NCI-H187 (cell line): ENCODE measurements at regions not wholly inside any gene's neighbourhood (a gene's known extent, or its start where the extent isn't known, plus 50 kb on each side); places are given as distances from the start of the nearest gene placed in this dataset.

Experiments
- DNase-seq, 2 experiments: peaks; one replicate each; lab custom pipeline; 2025; lab: John Stamatoyannopoulos, UW

DNA sequence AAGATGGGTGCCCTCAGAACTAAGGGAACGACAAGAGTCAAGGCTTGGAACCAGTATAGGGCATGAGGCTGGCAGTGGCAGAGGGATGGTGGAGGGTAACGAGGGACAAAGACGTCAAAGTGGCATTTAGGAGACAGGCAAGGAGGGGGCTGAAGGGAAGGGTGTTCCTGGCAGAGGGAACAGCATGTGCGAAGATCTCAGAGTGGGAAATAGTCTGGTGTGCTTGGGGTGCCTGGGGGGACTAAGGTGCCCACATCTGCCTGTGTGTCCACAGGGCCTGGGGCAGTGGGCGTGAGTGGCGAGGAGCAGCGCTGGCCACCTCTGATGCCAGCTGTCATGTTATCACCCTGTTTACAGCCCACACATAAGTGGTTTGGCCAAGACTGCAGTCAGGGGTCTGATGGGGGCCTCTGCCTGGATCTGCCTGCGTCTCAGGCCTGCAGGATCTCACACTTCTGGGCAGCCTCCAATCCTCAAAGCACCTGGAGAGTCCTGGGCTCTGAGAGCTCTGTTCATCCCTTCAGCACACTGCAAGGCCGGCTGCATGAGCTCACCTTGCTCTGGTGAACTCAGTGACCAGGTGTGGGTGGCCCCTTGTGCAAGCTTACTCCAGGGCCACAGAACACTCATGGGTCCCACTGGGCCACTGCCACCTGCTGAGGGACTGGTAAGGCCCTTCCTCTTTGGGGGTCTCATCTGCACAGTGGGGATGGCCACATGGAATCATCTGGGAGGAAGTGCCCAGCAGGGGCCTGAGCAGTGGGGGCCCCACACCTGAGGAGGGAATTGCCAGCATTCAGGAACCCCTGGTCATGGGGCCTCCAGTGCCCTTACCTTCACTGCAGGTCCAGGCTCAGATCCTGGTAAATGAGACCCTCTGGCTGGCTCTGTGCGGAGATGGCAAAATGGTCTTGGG, 89.7 kb upstream of the SHISAL1 start:
- no peak for DNase-seq

DNA sequence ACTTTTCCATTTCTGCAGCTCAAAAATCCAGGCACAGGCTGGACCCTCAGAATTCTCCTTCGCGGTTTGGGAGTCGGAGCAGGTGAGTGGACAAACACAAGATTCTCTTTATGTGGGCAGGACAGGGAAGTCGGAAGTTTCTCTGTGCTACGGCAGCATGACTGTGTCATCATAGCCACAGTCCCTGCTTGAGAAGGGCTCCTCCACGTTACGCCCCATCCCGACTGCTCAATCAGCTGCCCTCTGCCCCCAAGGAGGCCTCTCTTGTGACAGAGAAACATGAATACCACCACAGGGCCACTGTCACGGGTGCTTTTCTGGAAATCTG, 89.0 kb upstream of the SHISAL1 start:
- DNase-seq, result no peak

DNA sequence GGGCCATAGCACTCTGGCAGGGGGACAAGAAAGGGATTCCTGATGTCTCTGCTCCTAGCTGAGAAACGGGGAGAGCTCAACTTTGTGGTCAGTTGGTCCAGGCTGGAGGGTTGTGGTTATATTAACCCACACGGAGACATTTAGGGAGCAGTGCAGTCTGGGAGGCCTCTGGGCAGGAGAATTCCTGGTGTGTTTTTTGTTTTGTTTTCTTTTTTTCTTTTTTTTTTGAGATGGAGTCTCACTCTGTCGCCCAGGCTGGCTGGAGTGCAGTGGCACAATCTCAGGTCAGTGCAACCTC, 88.0 kb upstream of the SHISAL1 start:
- no peak for DNase-seq

DNA sequence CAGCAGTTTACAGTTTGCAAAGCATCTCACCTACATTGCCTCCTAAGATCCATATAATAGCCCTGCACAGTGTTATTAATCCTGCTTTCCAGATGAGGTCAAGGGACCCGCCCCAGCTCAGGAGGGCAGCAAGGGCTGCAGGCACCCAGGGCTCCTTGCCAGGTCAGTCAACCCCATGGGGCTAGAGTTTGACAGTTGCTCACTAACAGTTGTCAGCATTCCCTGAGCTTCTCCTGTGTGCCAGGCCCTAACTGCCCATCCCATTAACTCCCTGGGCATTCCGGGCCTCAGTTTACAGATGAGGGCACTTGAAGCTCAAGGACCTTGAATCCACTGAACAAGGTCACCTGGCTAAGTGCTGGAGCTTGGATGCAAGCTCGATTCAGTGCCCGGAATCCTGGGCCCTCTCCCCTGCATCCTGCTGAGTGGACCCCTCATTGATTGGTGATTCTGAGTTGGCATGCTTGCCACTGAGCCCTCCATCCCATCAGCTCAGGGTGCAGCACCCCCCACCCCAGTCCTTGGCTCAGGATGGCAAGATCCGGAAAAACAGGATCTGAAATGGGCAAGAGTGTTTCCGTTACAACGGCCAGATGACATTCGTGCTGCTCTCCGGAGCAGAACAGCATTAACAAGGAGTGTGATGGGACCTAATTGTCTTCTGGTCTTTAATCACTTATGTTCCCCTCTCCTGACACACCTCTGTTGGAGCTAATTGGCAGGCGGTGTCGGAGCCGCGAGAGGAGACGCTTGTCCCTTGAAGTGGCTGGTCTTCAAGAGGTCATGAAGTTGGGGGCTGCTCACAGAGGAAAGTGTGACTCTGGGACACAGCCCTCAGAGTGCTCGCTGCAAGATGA, 87.4 kb upstream of the SHISAL1 start:
- DNase-seq, result no peak

DNA sequence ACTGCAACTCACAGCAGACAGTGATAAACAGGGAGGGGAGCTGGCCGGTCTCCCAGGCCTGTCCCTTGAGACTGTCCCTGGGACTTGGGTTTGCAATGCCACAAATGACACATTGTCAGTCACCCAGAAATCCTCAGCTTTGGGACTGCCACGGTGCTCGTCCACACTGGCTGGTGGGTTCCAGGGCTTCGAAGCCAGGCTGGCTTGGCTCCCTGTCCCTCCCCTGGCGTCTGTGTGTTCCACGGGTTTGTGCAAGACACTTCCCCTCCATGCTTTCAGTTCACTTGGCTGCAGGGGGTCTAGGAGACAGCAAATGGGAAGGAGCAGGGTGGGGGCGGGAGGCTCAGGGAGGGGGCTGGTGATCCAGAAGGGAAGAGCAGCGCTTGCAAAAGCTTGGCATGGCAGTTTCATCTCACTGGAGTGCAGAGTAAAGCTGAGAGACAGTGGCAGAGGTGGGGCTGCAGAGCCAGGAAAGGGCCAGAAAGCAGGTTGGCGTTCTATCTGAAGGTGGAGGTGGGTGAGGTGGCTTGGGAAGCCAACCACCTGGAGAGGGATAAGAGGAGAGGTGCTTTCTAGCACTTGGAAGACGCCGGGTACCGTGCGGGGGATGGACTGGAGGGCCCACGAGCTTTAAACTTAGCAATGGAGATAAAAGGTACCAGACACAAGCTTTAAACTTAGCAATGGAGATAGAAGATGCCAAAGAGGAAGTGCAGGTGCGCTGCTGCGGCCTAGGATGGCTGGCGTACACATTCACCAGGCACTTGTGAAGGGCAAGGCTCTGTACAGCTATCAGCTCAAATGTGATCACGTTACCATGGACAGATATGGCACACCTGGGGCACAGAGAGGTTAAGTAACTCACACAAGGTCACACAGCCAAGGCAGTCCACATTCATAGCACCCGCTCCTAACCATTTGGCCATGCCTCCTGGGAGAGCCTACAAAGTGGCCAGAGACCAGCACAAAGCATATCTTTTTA, 86.4 kb upstream of the SHISAL1 start:
- DNase-seq, result no peak

DNA sequence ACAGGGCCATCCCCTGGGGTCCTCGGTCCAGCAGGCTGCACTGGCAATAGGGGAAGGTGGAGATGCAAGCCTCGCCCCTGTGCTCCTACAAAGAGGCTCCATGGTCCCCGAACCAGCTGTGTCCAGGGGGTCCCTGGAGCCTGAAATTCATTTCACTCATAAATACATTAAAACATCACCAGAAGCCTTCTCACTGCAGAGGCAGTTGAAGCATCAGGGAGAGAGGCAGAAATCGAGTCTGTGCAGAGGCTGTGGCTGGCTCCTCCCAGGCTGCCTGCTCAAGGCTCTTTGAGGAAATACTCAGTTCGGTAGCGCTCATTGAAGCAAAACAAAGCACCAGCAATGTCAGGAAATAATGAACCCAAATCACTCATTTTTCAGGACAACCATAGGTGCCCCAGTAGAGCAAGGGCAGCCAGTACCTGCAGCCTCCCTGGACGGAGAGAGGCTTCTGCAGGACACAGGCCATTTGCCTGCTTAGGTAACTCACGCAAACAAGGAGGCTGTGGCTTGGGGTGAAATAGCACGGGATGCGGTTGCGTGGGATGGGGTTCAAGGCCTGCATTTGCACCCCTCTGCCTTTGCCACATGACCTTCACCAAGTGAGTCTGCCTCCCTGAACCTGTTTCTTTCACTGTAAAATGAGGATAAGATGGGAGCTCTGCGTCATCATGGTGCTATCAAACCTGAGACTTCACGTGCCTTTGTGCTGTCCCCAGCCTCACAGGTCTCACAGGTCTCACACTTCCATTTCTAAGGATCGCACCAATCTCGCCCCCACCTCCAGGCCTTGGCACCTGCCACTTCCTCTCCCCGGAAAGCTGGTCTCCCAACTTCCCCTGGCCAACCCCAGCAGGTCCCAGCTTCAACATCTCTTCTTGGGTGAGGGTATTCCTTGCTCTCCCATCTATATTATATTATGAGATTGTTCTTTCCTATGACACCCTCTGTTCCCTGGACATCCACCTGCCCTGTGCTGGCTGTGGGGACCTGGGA, 84.3 kb upstream of the SHISAL1 start:
- no peak for DNase-seq

DNA sequence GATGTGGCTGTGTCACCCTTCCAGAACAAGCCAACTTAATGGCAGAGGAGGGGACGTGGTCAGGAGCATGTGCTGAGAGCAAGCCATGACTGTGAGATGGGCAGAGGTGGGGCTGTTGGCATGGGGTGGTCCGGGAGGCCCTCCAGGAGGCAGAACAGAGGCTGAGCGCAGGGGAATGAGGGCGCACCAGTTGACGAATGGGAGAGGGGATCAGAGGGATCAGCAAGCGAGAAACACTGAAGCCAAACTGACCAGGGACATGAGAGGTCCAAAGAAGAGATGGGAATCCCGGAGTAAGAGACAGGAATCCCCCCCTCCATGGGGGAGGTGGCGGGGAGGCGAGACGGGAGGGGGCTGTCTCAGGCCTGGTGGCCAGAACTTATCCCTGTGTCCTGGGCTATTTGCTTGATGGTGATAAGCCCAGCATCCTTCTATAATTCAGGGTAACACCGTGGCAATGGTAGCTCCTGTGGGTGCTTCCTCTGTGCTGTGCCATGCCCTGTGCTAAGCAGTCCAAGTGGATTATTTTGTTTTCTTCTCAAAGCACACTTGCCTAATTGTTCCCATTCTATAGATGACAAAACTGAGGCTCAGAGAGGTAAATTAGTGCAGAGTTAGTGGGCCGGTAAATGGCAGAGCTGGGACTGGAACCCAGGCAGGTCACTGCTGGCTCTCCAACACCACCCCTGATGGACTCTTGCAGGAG, 83.4 kb upstream of the SHISAL1 start:
- no peak for DNase-seq

DNA sequence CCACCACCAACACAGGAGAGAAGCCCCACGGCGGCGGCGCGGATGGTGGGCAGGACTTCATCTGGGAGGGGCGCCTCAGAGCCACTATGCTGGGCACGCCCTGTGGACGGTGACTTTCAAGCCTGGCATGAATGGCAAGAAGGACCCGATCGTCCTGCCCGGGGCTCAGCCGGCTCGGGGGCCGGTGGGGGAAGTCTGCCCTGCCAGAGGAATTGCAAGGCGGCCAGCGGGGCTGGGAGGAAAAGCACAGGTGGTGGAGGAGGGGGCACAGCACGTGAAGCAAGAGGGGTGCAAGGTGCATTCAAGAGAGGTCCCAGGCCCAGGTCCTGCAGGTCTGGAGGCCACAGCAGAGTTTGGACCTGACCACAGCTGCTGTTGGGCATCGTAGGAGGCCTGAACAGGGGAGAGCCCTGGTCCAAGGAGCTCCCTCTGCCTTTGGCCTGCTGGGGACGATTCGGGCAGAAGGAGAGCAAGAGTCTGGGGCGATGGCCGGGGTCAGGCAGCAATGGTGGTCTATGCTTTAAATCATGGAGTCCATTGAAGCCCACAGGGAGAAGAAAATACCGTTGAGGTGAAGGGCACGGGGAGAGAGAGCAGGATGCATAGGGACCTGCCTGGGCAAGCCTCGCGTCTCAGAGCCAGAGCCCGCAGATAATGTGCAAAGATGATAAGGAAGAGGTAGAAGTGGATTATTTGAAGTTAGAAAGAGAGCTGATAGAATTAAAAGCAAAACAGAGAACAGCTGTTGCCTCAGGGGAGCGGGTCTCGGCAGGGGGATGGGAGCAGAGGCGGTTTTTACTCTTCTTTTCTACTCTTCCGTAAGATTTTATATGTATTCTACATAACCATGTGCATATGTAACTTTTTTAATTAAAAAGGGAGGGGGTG, 82.6 kb upstream of the SHISAL1 start:
- no peak for DNase-seq

DNA sequence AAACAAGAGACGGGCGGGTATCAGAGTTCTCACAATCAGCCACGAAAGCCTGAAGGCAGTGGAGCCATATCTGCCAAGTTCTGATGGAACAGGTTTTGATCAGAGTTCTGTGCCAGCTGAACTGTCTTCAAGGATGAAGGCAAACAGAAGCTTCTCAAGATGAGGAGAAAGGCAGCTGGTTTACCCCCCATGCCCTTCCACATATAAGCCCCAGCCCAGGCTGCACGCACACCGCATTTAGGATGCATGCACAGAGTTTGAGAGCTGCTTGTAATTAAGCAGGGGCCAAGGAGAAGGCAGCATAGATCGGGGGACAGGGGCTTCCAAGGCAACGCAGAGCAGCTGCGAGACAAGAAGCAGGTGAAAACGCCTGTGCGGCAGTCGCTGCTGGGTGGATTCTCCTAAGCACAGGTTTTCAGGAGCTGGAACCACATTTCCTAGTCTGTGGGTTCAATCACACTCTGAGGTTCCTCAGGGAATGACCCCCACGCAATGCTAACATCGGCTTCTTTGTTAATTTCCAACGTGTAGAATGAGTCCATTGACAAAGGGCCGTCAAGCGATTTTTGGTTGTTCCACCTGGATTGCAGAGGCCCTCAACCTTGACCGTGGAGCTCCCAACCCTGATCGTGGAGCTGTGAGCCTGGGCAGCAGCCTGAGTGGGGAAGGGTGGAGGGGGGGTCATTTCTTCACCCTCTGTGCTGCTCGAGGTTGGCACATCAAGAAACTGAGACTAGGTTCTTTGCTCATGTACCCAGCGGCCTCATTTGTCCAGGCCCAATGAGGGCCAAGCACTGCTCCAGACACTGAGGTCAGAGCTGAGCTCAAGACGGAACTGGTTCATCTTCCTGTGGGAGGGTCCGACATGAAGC, 81.7 kb upstream of the SHISAL1 start:
- no peak for DNase-seq

DNA sequence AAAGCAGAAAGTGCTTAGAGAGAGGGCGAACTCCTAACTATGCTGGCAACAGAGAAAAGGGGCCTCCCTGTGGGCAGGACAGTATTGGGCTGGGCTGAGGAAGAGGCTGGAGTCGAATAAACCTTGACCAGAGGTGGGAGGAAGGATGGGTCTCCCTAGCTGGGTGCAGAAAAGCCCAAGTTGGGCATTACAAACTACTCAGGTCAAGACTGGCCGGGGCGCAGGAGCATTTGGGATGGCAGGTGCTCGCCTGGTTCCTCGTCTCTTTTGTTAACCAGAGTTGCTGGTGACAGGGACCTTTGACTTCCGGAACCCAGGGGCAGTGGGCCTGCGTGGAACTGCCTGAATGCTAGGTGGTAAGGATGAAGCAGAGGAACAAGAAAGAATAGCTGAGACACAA, 80.3 kb upstream of the SHISAL1 start:
- DNase-seq, result no peak

DNA sequence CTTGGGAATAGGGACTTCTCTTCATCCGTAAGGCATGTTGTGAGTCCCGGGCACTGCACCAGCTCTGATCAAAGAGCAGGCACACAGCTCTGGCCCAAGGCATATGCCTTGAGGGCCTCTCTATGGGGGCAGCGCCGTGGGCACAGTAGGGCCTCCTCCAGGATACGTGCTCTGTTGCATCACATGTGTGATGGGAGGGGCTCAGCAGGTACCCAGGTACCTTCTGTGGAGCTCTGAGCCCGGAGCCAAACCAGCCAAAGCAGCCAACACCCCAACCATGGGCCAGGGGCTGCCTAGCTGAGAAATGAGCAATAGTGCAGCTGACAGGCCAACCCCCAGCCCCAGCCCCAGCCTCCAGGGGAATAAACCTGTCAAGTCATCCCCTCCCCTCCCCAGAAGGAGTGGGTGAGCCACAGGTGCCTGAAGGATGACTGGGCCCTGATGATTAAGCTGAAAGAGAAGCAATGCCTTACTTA, 79.7 kb upstream of the SHISAL1 start:
- no peak for DNase-seq

DNA sequence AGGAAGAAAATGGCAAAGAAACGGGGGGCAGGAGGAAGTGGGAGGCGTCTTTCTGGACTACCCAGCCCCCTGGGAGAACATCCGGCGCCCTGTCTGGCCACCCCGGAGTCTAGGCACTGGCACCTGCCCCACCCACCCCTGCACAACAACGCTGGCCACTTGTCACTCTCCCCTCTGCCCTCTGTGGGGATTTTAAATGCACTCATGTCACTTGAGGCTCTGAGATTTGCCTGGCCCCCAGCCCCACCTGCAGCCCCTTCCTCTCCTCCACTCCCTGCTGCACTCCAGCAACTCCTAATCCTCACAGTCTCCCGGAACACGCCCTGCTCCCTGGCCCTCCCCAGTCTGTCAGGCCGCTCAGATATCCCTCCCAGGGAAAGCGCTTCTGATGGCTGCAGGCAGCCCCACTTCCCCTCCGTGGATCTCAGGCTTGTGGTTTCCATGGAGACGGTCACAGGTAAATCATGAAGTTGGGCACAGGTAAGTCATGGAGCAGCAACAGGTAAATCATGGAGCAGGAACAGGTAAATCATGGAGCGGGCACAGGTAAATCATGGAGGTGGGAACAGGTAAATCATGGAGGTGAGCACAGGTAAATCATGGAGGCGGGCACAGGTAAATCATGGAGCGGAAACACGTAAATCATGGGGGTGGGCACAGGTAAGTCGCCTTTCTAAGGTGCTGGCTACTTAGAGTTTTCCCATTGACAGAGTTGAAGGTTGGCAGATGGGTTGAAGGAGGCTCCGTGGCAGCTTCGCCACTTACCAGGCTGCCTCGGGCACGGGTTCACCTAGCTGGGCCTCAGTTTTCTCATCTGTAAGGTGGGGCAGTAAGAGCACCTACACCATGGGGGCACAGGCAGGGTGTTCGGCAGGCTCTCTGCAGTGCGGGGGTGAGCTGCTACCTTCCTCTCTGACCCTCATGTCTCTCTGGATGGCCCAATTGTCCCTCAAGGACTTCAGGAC, 79.0 kb upstream of the SHISAL1 start:
- DNase-seq, result peak in 1 of 2 experiments; percentile 50

DNA sequence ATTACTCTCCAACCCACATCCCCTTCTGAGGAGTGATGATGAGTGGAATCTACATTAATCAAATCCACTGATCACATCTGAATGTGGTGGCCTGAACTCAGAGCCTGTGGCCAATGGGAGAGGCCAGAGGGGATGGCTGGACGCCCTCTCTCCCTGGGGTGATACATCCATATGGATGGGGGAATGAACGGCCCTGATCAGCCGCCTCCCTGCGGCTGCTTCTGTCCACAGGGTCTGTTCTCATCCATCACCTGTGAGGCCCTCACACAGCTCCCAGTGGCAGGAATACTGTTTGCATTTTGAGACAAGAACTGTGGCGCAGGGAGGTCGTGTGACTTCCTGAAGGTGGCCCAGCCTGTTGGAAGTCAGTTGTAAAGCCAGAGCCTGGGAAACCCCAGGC, 78.3 kb upstream of the SHISAL1 start:
- DNase-seq, result no peak

DNA sequence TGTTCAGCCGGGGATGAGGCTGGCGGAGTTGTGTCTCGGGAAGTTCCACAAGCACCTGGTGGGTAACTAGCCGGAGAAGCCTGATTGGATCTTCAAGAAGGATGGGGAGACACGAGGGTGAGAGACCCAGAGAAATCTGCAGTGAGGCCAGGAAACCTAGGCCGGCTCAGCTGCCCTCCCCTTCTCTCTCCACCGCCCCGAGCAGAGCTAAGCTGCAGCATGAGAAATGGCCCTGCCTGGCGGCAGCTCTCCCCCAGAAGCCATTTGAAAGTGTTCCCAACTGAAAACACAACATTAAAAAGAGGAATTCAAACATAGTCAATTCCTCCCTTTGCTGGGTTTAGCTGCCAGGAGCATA, 77.8 kb upstream of the SHISAL1 start:
- DNase-seq, result no peak

DNA sequence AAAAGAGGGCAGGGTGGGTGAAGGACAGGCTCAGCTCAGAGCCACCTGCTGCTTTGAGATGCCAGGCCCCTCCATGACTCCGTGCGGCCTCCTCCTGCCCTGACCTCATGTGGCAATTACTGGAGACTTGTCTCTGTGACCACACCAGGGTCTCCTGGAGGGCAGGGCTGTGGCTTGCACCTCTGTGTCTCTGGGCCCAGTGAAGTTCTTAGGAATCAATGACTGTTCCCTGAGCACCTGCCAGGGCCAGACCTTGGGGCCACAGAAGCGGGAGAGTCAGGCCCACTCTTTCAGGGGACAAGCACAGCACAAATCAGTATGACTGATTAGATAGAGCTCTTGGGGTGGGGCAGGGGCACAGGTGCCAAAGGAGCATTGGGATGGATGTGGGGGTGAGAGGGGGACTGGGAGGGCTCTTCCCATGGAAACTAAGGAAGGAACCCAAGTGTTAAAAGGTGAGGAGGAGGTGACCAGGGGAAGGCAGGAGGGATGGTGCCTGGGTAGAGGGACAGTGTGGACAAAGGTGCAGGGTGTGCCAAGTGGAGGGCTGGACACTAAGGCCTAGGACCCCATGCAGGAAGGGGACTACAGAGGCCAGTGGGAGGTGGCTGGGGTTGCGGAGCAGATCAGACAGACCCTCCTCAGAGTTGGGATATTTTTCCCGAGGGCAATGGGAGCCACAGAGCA, 77.3 kb upstream of the SHISAL1 start:
- DNase-seq, result no peak

DNA sequence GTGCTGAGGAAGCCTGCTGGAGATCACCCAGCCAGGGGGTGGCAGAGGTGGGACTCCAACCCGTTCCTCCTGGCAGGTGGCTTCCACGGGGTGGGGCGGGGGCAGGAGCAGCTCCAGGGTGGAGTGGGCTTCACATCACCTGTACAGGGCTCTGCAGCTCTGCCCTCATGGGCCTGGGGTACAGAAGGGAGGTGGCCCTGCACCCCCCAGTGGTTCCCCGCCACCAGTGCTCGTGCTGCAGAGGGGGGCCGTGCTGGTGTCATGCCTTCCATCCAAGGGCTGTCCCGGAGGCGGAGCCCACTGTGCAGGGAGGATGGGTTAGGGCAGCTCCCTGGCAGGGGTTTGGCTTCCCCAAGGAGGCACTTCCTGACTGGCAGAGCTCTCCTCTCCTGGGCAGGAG, 76.4 kb upstream of the SHISAL1 start:
- DNase-seq, result no peak

DNA sequence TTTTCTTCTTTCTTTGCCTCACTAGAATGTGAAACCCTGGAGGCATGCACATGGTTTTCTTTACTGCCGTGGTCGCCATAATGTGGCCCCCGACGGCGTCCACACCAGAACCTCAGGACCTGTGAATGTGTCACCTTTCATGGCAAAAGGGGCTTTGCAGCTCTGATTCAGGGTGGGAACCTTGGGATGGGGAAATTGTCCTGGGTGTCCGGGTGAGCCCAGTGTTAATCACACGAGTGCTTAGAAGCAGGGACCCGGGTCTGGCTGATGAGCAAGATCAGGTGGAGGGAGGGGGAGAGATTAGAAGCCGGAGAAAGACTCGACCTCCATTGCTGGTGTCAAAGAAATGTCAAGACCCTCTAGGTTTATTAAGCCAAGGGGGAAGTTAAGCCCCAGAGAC, 74.7 kb upstream of the SHISAL1 start:
- no peak for DNase-seq
